DOHH2 (cell line): ENCODE measurements at regions not wholly inside any gene's neighbourhood (a gene's known extent, or its start where the extent isn't known, plus 50 kb on each side); places are given as distances from the start of the nearest gene placed in this dataset.

ENCODE experiments used
- H3F3A ChIP-seq: fragments of 200-600 bp; sonication (generic), shearing (Covaris generic); 2 replicates; pipeline ENCODE4 v1.6.0; 2016; ENCODE audit warnings: antibody characterized with exemption, mild to moderate bottlenecking; ENCODE audit not compliant: control insufficient read depth, insufficient read depth
- H3K27ac ChIP-seq: fragments of 200-600 bp; sonication (generic); 2 replicates; pipeline ENCODE4 v1.5.1; 2014; ENCODE audit warnings: low read depth, mild to moderate bottlenecking, low read length, moderate library complexity
- H3K27me3 ChIP-seq: fragments of 200-600 bp; sonication (generic); 2 replicates; pipeline ENCODE4 v1.6.1; 2014; ENCODE audit warnings: mild to moderate bottlenecking, low read length, mixed read lengths; ENCODE audit not compliant: control insufficient read depth
- H3K36me3 ChIP-seq: fragments of 200-600 bp; sonication (generic); 2 replicates; pipeline ENCODE4 v1.6.1; 2014; ENCODE audit warnings: mild to moderate bottlenecking, low read length, moderate library complexity, mixed read lengths; ENCODE audit not compliant: control insufficient read depth
- H3K4me1 ChIP-seq: fragments of 200-600 bp; sonication (generic); 2 replicates; pipeline ENCODE4 v1.6.1; 2014; ENCODE audit warnings: mild to moderate bottlenecking, low read length, mixed read lengths; ENCODE audit not compliant: control insufficient read depth
- H3K4me2 ChIP-seq: fragments of 200-600 bp; sonication (generic); 2 replicates; pipeline ENCODE4 v1.6.0; 2014; ENCODE audit warnings: mild to moderate bottlenecking, low read length, moderate library complexity
- H3K4me3 ChIP-seq: fragments of 200-600 bp; sonication (generic); 2 replicates; pipeline ENCODE4 v1.5.1; 2014; ENCODE audit warnings: mild to moderate bottlenecking, low read length, mixed read lengths
- H3K79me2 ChIP-seq: fragments of 200-600 bp; sonication (generic); 2 replicates; pipeline ENCODE4 v1.6.1; 2014; ENCODE audit warnings: mild to moderate bottlenecking, low read length, mixed read lengths; ENCODE audit not compliant: control insufficient read depth
- H3K9me2 ChIP-seq: fragments of 200-600 bp; sonication (generic); replicated peaks from 2 replicates; pipeline ENCODE4 v1.6.1; 2014; ENCODE audit warnings: mild to moderate bottlenecking, low read length, mixed read lengths; ENCODE audit not compliant: control insufficient read depth
- H3K9me3 ChIP-seq: fragments of 200-600 bp; sonication (generic); 2 replicates; pipeline ENCODE4 v1.6.1; 2014; ENCODE audit warnings: antibody characterized with exemption, low read length, mixed read lengths; ENCODE audit not compliant: control insufficient read depth, insufficient read depth
- H4K20me1 ChIP-seq: fragments of 200-600 bp; sonication (generic); 2 replicates; pipeline ENCODE4 v1.6.0; 2014; ENCODE audit warnings: low read depth, mild to moderate bottlenecking, antibody characterized with exemption, low read length, moderate library complexity; ENCODE audit not compliant: control insufficient read depth, insufficient read depth
- CTCF ChIP-seq: fragments of 200-600 bp; sonication (generic); IDR thresholded peaks from one replicate; pipeline ENCODE4 v1.5.1; 2014; ENCODE audit warnings: antibody characterized with exemption, mild to moderate bottlenecking, low read depth, low read length; ENCODE audit not compliant: poor library complexity, severe bottlenecking
- EZH2phosphoT487 ChIP-seq: fragments of 200-600 bp; sonication (generic); IDR thresholded peaks from 2 replicates; pipeline ENCODE4 v1.6.1; 2017; ENCODE audit warnings: borderline replicate concordance, mild to moderate bottlenecking, antibody characterized with exemption, low read length, moderate library complexity, mixed read lengths

- H3K4me3 ChIP-seq = no peak overlapping the region
- H3K27me3 ChIP-seq = no peaks in the 10 kb centered on the region
- H3K79me2 ChIP-seq = no peaks in the 10 kb centered on the region
- H3K9me3 ChIP-seq = no peaks in the 10 kb centered on the region
- no peak overlapping the region for H3K4me2 ChIP-seq
- TF ChIP-seq CTCF = no peak
- no peak for TF ChIP-seq EZH2phosphoT487
- H3K36me3 ChIP-seq = no peaks in the 10 kb centered on the region
- H3F3A ChIP-seq = no peaks in the 10 kb centered on the region
- H3K27ac ChIP-seq = no peak overlapping the region
- no peaks in the 10 kb centered on the region for H4K20me1 ChIP-seq
- H3K9me2 ChIP-seq = no peaks in the 10 kb centered on the region
- no peaks in the 10 kb centered on the region for H3K4me1 ChIP-seq
Observed at GRCh38 chr18:24802456-24802855, 342.0 kb downstream of the HRH4 start.

GRCh38 chr18:24805156-24805555, 344.7 kb downstream of the HRH4 start:
- Histone ChIP-seq H4K20me1 (no peaks in the 10 kb centered on the region), H3F3A (no peaks in the 10 kb centered on the region), H3K4me3 (no peak overlapping the region), H3K4me1 (no peaks in the 10 kb centered on the region), H3K36me3 (no peaks in the 10 kb centered on the region), H3K27ac (no peak overlapping the region), H3K9me3 (no peaks in the 10 kb centered on the region), H3K27me3 (no peaks in the 10 kb centered on the region), H3K79me2 (no peaks in the 10 kb centered on the region), H3K9me2 (no peaks in the 10 kb centered on the region), H3K4me2 (no peak overlapping the region)
- no peak for TF ChIP-seq CTCF
- no peak for TF ChIP-seq EZH2phosphoT487

- Histone ChIP-seq H3K9me2 (no peaks in the 10 kb centered on the region), H3K79me2 (no peaks in the 10 kb centered on the region), H3K27ac (no peak overlapping the region), H3K36me3 (no peaks in the 10 kb centered on the region), H3K9me3 (no peaks in the 10 kb centered on the region), H3K4me1 (no peaks in the 10 kb centered on the region), H4K20me1 (no peaks in the 10 kb centered on the region), H3F3A (no peaks in the 10 kb centered on the region), H3K27me3 (no peaks in the 10 kb centered on the region), H3K4me2 (no peak overlapping the region), H3K4me3 (no peak overlapping the region)
- no peak for TF ChIP-seq EZH2phosphoT487
- no peak for TF ChIP-seq CTCF
Observed at GRCh38 chr18:24809173-24809950, 348.9 kb downstream of the HRH4 start.
